SK-N-SH treated with all-trans-retinoic acid at 6 μM for 48 hours (cell line): ENCODE measurements at regions not wholly inside any gene's neighbourhood (a gene's known extent, or its start where the extent isn't known, plus 50 kb on each side); places are given as distances from the start of the nearest gene placed in this dataset.

Experiments used
- ATAC-seq: fragments of 200-7000 bp; cut with Tn5 transposase; 3 replicates; pipeline ENCODE4 v1.9.1; 2020; ENCODE audit warnings: mild to moderate bottlenecking, moderate library complexity
- ARNTL ChIP-seq: fragments of 450-650 bp; formaldehyde crosslinking; IDR thresholded peaks from 2 replicates; pipeline ENCODE4 v1.5.0; 2020; ENCODE audit warnings: low read depth, mild to moderate bottlenecking, moderate library complexity, borderline replicate concordance
- BACH2 ChIP-seq: fragments of 250-450 bp; sonication (Bioruptor Pico); IDR thresholded peaks from 2 replicates; pipeline ENCODE4 v1.9.0; 2021; ENCODE audit warnings: mild to moderate bottlenecking, borderline replicate concordance
- CREB5 ChIP-seq: fragments of 250-450 bp; sonication (Bioruptor Pico); IDR thresholded peaks from 2 replicates; pipeline ENCODE4 v1.5.1; 2020; ENCODE audit warnings: low read depth, mild to moderate bottlenecking, moderate library complexity
- CSDC2 ChIP-seq: fragments of 250-450 bp; sonication (Bioruptor Pico); IDR thresholded peaks from 2 replicates; pipeline ENCODE4 v1.5.0; 2020; ENCODE audit warnings: mild to moderate bottlenecking, moderate library complexity
- GLIS3 ChIP-seq: fragments of 250-450 bp; sonication (Bioruptor Pico); IDR thresholded peaks from 2 replicates; pipeline ENCODE4 v1.5.0; 2020; ENCODE audit warnings: mild to moderate bottlenecking, moderate library complexity
- ISL1 ChIP-seq: fragments of 250-450 bp; sonication (Bioruptor Pico); IDR thresholded peaks from 2 replicates; pipeline ENCODE4 v2.1.2; 2022; ENCODE audit warnings: mild to moderate bottlenecking, moderate library complexity
- OSR1 ChIP-seq: fragments of 250-450 bp; sonication (Bioruptor Pico); IDR thresholded peaks from 2 replicates; pipeline ENCODE4 v1.8.0; 2022; ENCODE audit warnings: moderate library complexity, mild to moderate bottlenecking, inconsistent platforms
- PATZ1 ChIP-seq: fragments of 250-450 bp; sonication (Bioruptor Pico); IDR thresholded peaks from 2 replicates; pipeline ENCODE4 v1.8.0; 2020; ENCODE audit warnings: mild to moderate bottlenecking, moderate library complexity, borderline replicate concordance
- POU6F1 ChIP-seq: fragments of 250-450 bp; sonication (Bioruptor Pico); IDR thresholded peaks from 2 replicates; pipeline ENCODE4 v1.8.0; 2021; ENCODE audit warnings: low read depth, mild to moderate bottlenecking, moderate library complexity, borderline replicate concordance
- RARB ChIP-seq: fragments of 250-450 bp; sonication (Bioruptor Pico); IDR thresholded peaks from 2 replicates; pipeline ENCODE4 v1.8.0; 2021; ENCODE audit warnings: mild to moderate bottlenecking, moderate library complexity
- SNAI2 ChIP-seq: fragments of 250-450 bp; sonication (Bioruptor Pico); IDR thresholded peaks from 2 replicates; pipeline ENCODE4 v1.5.0; 2020; ENCODE audit warnings: mild to moderate bottlenecking, moderate library complexity
- TCF4 ChIP-seq: fragments of 250-450 bp; sonication (Bioruptor Pico); IDR thresholded peaks from 2 replicates; pipeline ENCODE4 v1.8.0; 2021; ENCODE audit warnings: mild to moderate bottlenecking, moderate library complexity, borderline replicate concordance
- TOX ChIP-seq: fragments of 250-450 bp; sonication (Bioruptor Pico); IDR thresholded peaks from 2 replicates; pipeline ENCODE4 v1.8.0; 2021; ENCODE audit warnings: mild to moderate bottlenecking, moderate library complexity, borderline replicate concordance
- TSHZ2 ChIP-seq: fragments of 250-450 bp; sonication (Bioruptor Pico); IDR thresholded peaks from 2 replicates; pipeline ENCODE4 v1.5.0; 2020; ENCODE audit warnings: mild to moderate bottlenecking, moderate library complexity
- ZC3H10 ChIP-seq: fragments of 250-450 bp; sonication (Bioruptor Pico); IDR thresholded peaks from 2 replicates; pipeline ENCODE4 v1.5.1; 2021; ENCODE audit warnings: mild to moderate bottlenecking, moderate library complexity
- ZFP3 ChIP-seq: fragments of 250-450 bp; sonication (Bioruptor Pico); IDR thresholded peaks from 2 replicates; pipeline ENCODE4 v1.5.0; 2020; ENCODE audit warnings: mild to moderate bottlenecking, moderate library complexity
- ZFP30 ChIP-seq: fragments of 450-650 bp; formaldehyde crosslinking; IDR thresholded peaks from 2 replicates; pipeline ENCODE4 v1.5.0; 2022; ENCODE audit warnings: mild to moderate bottlenecking, moderate library complexity
- ZNF565 ChIP-seq: fragments of 450-650 bp; formaldehyde crosslinking; conservative IDR thresholded peaks from 2 replicates; pipeline ENCODE4 v1.5.0; 2020; ENCODE audit warnings: low read depth, mild to moderate bottlenecking, moderate library complexity
- ZNF70 ChIP-seq: fragments of 450-650 bp; formaldehyde crosslinking; IDR thresholded peaks from 2 replicates; pipeline ENCODE4 v1.5.0; 2020; ENCODE audit warnings: mild to moderate bottlenecking, moderate library complexity
- ZNF8 ChIP-seq: fragments of 450-650 bp; formaldehyde crosslinking; IDR thresholded peaks from 2 replicates; pipeline ENCODE4 v1.5.0; 2020; ENCODE audit warnings: mild to moderate bottlenecking, moderate library complexity
- TF ChIP-seq, protein P1 (sequence below): fragments of 250-450 bp; sonication (Bioruptor Pico); IDR thresholded peaks from 2 replicates; pipeline ENCODE4 v1.5.1; 2021; ENCODE audit warnings: mild to moderate bottlenecking, moderate library complexity

- TF ChIP-seq PATZ1: no peak
- no peak for TF ChIP-seq TCF4 (CRISPR knock-in tag)
- TF ChIP-seq ZFP3 (CRISPR knock-in tag): no peak
- TF ChIP-seq RARB (CRISPR knock-in tag): no peak
- TF ChIP-seq, protein P1, sequence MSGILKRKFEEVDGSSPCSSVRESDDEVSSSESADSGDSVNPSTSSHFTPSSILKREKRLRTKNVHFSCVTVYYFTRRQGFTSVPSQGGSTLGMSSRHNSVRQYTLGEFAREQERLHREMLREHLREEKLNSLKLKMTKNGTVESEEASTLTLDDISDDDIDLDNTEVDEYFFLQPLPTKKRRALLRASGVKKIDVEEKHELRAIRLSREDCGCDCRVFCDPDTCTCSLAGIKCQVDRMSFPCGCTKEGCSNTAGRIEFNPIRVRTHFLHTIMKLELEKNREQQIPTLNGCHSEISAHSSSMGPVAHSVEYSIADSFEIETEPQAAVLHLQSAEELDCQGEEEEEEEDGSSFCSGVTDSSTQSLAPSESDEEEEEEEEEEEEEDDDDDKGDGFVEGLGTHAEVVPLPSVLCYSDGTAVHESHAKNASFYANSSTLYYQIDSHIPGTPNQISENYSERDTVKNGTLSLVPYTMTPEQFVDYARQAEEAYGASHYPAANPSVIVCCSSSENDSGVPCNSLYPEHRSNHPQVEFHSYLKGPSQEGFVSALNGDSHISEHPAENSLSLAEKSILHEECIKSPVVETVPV (CRISPR knock-in tag): no peak
- no peak for TF ChIP-seq ZNF70 (CRISPR knock-in tag)
- no peak for TF ChIP-seq ZNF8 (CRISPR knock-in tag)
- TF ChIP-seq GLIS3 (CRISPR knock-in tag): no peak
- no peak for TF ChIP-seq ZC3H10 (CRISPR knock-in tag)
- TF ChIP-seq ISL1 (CRISPR knock-in tag): no peak
- no peak for TF ChIP-seq SNAI2 (CRISPR knock-in tag)
- no peak for TF ChIP-seq TOX (CRISPR knock-in tag)
- TF ChIP-seq CSDC2 (CRISPR knock-in tag): no peak
These were observed 78.6 kb upstream of the MAGI2 start (continued) for GRCh38 chr7:79531905-79532664.

- ATAC-seq: no peak
- no peak for TF ChIP-seq BACH2 (CRISPR knock-in tag)
- TF ChIP-seq PATZ1: no peak
- no peak for TF ChIP-seq SNAI2 (CRISPR knock-in tag)
- TF ChIP-seq ZC3H10 (CRISPR knock-in tag): no peak
- no peak for TF ChIP-seq TOX (CRISPR knock-in tag)
- TF ChIP-seq ZFP3 (CRISPR knock-in tag): no peak
- TF ChIP-seq ZFP30 (CRISPR knock-in tag): no peak
- no peak for TF ChIP-seq ZNF565 (CRISPR knock-in tag)
- no peak for TF ChIP-seq ARNTL (CRISPR knock-in tag)
- TF ChIP-seq CSDC2 (CRISPR knock-in tag): no peak
- TF ChIP-seq OSR1 (CRISPR knock-in tag): no peak
- TF ChIP-seq POU6F1 (CRISPR knock-in tag): no peak
- no peak for TF ChIP-seq TSHZ2 (CRISPR knock-in tag)
- no peak for TF ChIP-seq CREB5 (CRISPR knock-in tag)
These were observed 77.6 kb upstream of the MAGI2 start for GRCh38 chr7:79531116-79531515.
